ENCODE measurements at regions not wholly inside any gene's neighbourhood (a gene's known extent, or its start where the extent isn't known, plus 50 kb on each side); places are given as distances from the start of the nearest gene placed in this dataset.

DNA sequence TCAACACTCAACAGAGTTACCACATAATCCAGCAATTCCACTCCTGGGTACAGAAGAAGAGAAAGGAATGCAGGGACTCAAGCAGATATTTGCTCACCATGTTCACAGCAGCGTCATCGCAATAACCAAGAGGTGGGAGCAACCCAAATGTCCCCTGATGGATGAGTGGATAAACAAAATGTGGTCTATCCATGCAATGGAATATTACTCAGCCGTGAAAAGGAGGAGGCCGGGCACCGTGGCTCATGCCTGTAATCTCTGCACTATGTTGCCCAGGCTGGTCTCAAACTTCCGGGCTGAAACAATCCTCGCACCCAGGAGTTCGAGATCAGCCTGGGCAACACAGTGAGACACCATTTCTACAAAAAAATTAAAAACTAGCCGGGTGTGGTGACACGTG lies 131.7 kb downstream of the CTTN start (continued):
- TF ChIP-seq YY1 (IDR thresholded peaks at IDR 0.05; ENCODE audit: low read depth) (no peak), EP300 (IDR thresholded peaks at IDR 0.05; ENCODE audit: borderline replicate concordance in 1 of 2, low read depth in 1 of 2, low read length in 1 of 2) (no peak), MEF2A (IDR thresholded peaks at IDR 0.05; ENCODE audit: borderline replicate concordance, low read depth) (no peak)
- TF ChIP-seq, protein P1, sequence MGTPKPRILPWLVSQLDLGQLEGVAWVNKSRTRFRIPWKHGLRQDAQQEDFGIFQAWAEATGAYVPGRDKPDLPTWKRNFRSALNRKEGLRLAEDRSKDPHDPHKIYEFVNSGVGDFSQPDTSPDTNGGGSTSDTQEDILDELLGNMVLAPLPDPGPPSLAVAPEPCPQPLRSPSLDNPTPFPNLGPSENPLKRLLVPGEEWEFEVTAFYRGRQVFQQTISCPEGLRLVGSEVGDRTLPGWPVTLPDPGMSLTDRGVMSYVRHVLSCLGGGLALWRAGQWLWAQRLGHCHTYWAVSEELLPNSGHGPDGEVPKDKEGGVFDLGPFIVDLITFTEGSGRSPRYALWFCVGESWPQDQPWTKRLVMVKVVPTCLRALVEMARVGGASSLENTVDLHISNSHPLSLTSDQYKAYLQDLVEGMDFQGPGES (IDR thresholded peaks at IDR 0.05; ENCODE audit: low read depth, low read length), result no peak

DNA sequence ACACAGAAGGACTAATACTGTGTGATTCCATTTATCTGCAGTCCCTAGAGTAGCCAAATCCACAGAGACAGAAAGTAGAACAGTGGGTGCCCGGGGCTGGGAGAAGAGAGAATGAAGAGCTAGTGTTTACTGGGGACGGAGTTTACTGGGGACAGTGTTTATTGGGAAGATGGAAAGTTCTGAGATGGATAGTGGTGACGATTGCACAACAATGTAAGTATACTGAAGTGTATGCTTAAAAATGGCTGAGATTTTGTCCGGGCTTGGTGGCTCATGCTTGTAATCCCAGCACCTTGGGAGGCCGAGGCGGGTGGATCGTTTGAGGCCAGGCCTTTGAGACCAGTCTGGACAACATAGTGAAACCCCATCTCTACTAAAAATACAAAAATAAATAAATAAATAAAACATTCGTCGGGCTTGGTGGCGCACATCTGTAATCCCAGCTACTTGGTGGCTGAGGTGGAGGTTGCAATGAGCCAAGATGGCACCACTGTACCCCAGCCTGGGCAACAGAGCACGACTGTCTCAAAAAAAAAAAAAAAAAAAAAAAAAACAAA lies 132.4 kb downstream of the CTTN start:
- no peak overlapping the region for H2AFZ ChIP-seq (ENCODE audit: low read depth)
- no peaks in the 10 kb centered on the region for H3K27me3 ChIP-seq (ENCODE audit: insufficient read depth)
- DNase-seq, result no peak
- H3K9me3 ChIP-seq, result no peaks in the 10 kb centered on the region
- H3K4me2 ChIP-seq, result no peak overlapping the region
- CTCF ChIA-PET, result no interaction called here
- POLR2A ChIA-PET, result no interaction called here
- no peaks in the 10 kb centered on the region for H3F3A ChIP-seq (replicated peaks; ENCODE audit: insufficient read depth)
- peaks cover 0 to 26% of the 10 kb centered on the region in 2 experiments; a peak in 1 of 4 replicates for H3K4me1 ChIP-seq (ENCODE audit: control insufficient read depth in 1 of 2, insufficient read depth in 2 of 2, low read depth in 1 of 2, low read length in 1 of 2)
- no peak overlapping the region for H3K9ac ChIP-seq
- H3K9me2 ChIP-seq, result no peaks in the 10 kb centered on the region
- no peaks in the 10 kb centered on the region for H3K36me3 ChIP-seq (replicated peaks in 1 of 2; ENCODE audit: control insufficient read depth in 1 of 2, insufficient read depth in 2 of 2, low read length in 1 of 2)
- WGBS (ENCODE audit: low lambda C conversion rate), result 61% methylated on average over 11 of the region's 11 CpGs
- H3K4me3 ChIP-seq (ENCODE audit: low read depth in 2 of 2, low read length in 1 of 2), result no peak overlapping the region
- TF ChIP-seq RFX5 (IDR thresholded peaks at IDR 0.05; ENCODE audit: low read length) (no peak), RAD21 (IDR thresholded peaks at IDR 0.05; ENCODE audit: low read length) (no peak), USF1 (IDR thresholded peaks at IDR 0.05; ENCODE audit: borderline replicate concordance, low read depth) (no peak), SIN3A (IDR thresholded peaks at IDR 0.05; ENCODE audit: borderline replicate concordance, low read depth, low read length) (no peak), FOXM1 (IDR thresholded peaks at IDR 0.05; ENCODE audit: low read depth) (no peak), TEAD4 (IDR thresholded peaks at IDR 0.05; ENCODE audit: borderline replicate concordance, insufficient read depth) (no peak), NFIC (IDR thresholded peaks at IDR 0.05; ENCODE audit: borderline replicate concordance) (no peak), YY1 (IDR thresholded peaks at IDR 0.05; ENCODE audit: low read depth) (no peak)
- TF ChIP-seq, protein P1 (IDR thresholded peaks at IDR 0.05; ENCODE audit: low read depth, low read length), result no peak
- TF ChIP-seq, protein P2, sequence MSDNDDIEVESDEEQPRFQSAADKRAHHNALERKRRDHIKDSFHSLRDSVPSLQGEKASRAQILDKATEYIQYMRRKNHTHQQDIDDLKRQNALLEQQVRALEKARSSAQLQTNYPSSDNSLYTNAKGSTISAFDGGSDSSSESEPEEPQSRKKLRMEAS (IDR thresholded peaks at IDR 0.05; ENCODE audit: low read depth), result no peak
- TF ChIP-seq, protein P3, sequence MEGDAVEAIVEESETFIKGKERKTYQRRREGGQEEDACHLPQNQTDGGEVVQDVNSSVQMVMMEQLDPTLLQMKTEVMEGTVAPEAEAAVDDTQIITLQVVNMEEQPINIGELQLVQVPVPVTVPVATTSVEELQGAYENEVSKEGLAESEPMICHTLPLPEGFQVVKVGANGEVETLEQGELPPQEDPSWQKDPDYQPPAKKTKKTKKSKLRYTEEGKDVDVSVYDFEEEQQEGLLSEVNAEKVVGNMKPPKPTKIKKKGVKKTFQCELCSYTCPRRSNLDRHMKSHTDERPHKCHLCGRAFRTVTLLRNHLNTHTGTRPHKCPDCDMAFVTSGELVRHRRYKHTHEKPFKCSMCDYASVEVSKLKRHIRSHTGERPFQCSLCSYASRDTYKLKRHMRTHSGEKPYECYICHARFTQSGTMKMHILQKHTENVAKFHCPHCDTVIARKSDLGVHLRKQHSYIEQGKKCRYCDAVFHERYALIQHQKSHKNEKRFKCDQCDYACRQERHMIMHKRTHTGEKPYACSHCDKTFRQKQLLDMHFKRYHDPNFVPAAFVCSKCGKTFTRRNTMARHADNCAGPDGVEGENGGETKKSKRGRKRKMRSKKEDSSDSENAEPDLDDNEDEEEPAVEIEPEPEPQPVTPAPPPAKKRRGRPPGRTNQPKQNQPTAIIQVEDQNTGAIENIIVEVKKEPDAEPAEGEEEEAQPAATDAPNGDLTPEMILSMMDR (IDR thresholded peaks at IDR 0.05), result no peak
- H3K79me2 ChIP-seq (ENCODE audit: insufficient read depth), result no peaks in the 10 kb centered on the region
- no peaks in the 10 kb centered on the region for H4K20me1 ChIP-seq (ENCODE audit: insufficient read depth)
- H3K27ac ChIP-seq (ENCODE audit: low read depth in 2 of 2, low read length in 1 of 2), result no peak overlapping the region

Measured in SK-N-SH (cell line).